SJCRH30 (cell line): ENCODE measurements at regions not wholly inside any gene's neighbourhood (a gene's known extent, or its start where the extent isn't known, plus 50 kb on each side); places are given as distances from the start of the nearest gene placed in this dataset.
"Not testable (repeated sequence)": the region's sequence is repeated elsewhere in the genome, so short reads cannot be mapped to it uniquely, and the experiment has no call there.

Source experiments
- DNase-seq, 2 experiments: peaks; one replicate each; pipeline ENCODE4 v3.0.0-alpha.2; 2015 to 2020
- H3K27ac ChIP-seq: fragments of 250-450 bp; sonication (Bioruptor Pico); 2 replicates; pipeline ENCODE4 v1.5.1; 2020; ENCODE audit warnings: mild to moderate bottlenecking, moderate library complexity
- H3K27me3 ChIP-seq: fragments of 250-450 bp; sonication (Bioruptor Pico); 2 replicates; pipeline ENCODE4 v1.5.1; 2020; ENCODE audit warnings: mild to moderate bottlenecking, moderate library complexity
- H3K36me3 ChIP-seq: fragments of 250-450 bp; sonication (Bioruptor Pico); 2 replicates; pipeline ENCODE4 v1.5.1; 2020; ENCODE audit warnings: mild to moderate bottlenecking, moderate library complexity
- H3K4me1 ChIP-seq: fragments of 250-450 bp; sonication (Bioruptor Pico); 2 replicates; pipeline ENCODE4 v1.5.1; 2020; ENCODE audit warnings: mild to moderate bottlenecking, moderate library complexity
- H3K4me3 ChIP-seq: fragments of 250-450 bp; sonication (Bioruptor Pico); 2 replicates; pipeline ENCODE4 v1.5.1; 2020; ENCODE audit warnings: mild to moderate bottlenecking, moderate library complexity
- H3K9me3 ChIP-seq: fragments of 250-450 bp; sonication (Bioruptor Pico); replicated peaks from 2 replicates; pipeline ENCODE4 v1.5.1; 2020; ENCODE audit warnings: mild to moderate bottlenecking, moderate library complexity

DNA sequence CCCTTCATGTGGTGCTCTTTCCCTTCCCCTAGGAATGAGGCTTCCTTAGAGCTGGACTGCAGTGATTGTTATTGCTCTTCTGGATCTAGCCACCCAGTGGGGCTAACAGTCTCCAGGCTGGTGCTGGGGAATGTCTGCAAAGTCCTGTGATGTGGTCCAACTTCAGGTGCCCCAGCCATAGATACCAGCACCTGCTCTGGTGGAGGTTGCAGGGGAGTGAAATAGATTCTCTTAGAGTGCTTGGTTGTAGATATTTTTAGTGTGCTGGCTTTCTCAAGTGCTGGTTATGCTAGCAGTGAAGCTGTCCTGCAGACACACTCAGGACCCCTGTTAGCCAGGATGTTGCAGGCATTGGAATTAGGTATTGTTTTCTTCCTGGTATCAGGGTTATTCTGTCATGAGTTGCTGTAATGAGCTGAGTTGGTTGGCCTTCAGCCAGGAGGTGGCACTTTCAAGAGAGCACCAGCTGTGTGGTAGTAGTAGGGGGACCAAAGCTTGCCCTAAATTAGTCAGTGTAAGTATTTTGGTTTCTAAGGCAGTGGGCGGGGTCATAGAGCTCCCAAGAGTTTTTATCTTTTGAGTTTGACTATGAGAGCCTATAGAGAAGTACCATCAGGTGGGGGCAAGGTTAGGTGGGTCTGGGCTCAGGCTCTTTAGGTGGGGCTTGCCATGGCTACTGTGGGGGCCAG is 317.5 kb upstream of the SGO1 start:
- no peaks in the 10 kb centered on the region for H3K4me1 ChIP-seq
- H3K4me3 ChIP-seq = no peak overlapping the region
- peak in 1 of 2 experiments; percentile 3 for DNase-seq

DNA sequence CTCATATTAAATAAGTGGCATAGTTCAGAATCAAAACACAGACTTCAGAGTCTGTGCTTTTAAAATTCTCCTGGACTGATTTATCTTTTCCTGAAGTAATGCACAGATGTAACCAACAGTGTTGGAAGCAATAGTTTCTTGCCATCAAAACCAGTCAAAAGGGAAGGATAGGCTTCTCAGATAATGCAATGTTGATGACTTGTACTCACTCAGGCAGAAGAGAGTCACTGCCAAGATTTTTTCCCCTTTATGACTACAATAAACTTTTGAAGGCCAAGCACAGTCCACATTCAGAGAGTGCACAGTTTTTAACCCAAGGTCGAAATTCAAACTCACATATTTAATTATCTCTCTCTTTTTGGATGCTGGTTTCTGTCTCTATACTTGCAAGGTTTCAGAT is 305.0 kb upstream of the SGO1 start:
- DNase-seq = no peak
- no peaks in the 10 kb centered on the region for H3K27me3 ChIP-seq
- H3K27ac ChIP-seq = no peak overlapping the region
- no peak overlapping the region for H3K4me3 ChIP-seq
- H3K9me3 ChIP-seq = no peaks in the 10 kb centered on the region
- H3K4me1 ChIP-seq = no peaks in the 10 kb centered on the region
- no peaks in the 10 kb centered on the region for H3K36me3 ChIP-seq

More for the DNA sequence above, 317.5 kb upstream of the SGO1 start:
- H3K9me3 ChIP-seq = no peaks in the 10 kb centered on the region
- H3K27me3 ChIP-seq = no peaks in the 10 kb centered on the region
- H3K27ac ChIP-seq = no peak overlapping the region
- H3K36me3 ChIP-seq = no peaks in the 10 kb centered on the region

DNA sequence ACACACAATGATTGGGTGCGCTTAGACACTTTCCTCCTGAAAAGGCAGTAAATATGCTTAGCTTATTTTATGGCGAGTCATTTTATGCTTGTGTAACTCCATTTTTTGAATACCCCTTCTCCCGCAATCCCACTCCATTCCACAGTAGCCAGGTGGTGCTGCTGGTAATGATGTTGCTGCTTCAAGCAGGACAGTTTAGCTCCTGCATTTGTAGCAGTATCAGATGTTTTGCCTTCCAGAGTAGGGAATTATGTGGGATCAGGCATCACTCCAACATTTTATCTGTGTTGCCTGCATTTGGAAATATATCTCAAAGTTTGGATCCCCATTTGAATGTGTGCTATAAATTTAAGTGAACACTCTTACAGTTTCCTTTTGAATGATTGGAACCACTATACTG is 302.1 kb upstream of the SGO1 start:
- no peak for DNase-seq
- H3K27me3 ChIP-seq = no peaks in the 10 kb centered on the region
- H3K27ac ChIP-seq = no peak overlapping the region
- no peaks in the 10 kb centered on the region for H3K9me3 ChIP-seq
- H3K4me1 ChIP-seq = no peaks in the 10 kb centered on the region
- H3K36me3 ChIP-seq = no peaks in the 10 kb centered on the region
- no peak overlapping the region for H3K4me3 ChIP-seq

DNA sequence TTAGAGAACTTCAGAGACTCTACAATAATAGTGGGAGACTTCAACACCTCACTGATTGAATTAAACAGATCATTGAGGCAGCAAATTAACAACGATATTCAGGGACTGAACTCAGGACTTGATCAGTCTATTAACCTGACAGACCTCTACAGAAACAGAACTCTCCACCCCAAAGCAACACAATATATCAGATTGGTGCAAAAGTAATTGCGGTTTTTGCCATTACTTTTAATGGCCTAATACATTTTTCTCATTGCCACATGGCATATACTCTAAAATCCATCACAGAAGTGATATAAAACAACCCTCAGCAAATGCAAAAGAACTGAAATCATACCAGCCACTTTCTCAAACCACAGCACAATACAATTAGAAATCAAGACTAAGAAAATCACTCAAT is 298.1 kb upstream of the SGO1 start:
- H3K27me3 ChIP-seq = no peaks in the 10 kb centered on the region

DNA sequence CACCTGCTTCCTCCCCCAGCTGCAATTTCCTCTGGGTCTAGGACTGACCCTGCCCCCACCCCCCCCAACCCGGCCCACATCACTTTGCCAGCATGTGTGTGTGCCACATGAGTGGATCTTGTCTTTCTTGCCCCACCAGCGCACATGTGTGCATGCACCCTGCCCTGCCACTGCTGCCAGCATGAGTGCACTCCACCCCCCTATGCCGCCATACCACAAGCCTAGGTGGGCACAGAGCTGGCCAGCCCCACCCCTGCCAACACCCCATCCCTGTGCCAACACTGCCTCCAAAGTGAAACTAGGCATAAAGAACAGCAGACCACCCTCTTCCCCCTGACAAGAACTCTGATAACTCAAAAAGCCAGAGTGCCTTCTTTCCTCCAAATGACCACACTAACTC is 296.3 kb upstream of the SGO1 start:
- Histone ChIP-seq H3K4me3 (no peak overlapping the region), H3K36me3 (no peaks in the 10 kb centered on the region), H3K4me1 (no peaks in the 10 kb centered on the region), H3K27ac (no peak overlapping the region), H3K27me3 (no peaks in the 10 kb centered on the region), H3K9me3 (no peaks in the 10 kb centered on the region)
- DNase-seq = no peak

More for the DNA sequence above, 298.1 kb upstream of the SGO1 start:
- no peak for DNase-seq
- H3K9me3 ChIP-seq = no peaks in the 10 kb centered on the region
- H3K4me3 ChIP-seq = no peak overlapping the region
- H3K36me3 ChIP-seq = no peaks in the 10 kb centered on the region
- H3K4me1 ChIP-seq = no peaks in the 10 kb centered on the region
- H3K27ac ChIP-seq = no peak overlapping the region

DNA sequence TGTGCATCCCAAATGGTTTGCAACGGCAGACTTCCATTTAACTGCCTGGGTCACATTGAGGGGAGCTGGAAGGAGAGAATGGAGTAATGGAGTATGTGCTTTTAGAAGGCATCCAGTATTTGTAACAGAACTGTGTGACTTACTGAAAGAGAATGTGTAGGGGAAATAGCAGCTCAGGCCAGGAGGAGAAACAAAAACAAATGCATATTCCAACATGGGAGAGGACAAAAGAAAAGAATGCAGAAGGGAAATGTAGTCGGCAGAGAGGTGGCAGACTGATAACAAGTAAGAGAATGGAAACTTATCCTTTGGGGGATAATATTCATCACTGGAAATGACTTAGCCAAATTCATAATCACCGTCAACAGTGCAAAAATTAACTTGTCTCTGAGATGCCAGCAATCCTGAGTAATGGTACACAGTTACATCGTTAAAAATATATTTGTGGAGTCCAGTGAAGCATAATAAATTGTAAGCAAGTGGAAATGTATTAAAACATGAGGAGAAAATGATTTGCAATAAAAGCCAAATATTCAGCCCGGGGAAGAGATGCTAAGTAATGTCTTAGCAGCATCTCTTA is 294.9 kb upstream of the SGO1 start:
- Histone ChIP-seq H3K4me3 (no peak overlapping the region), H3K36me3 (no peaks in the 10 kb centered on the region), H3K9me3 (no peaks in the 10 kb centered on the region), H3K4me1 (no peaks in the 10 kb centered on the region), H3K27ac (no peak overlapping the region), H3K27me3 (no peaks in the 10 kb centered on the region)
- no peak for DNase-seq

DNA sequence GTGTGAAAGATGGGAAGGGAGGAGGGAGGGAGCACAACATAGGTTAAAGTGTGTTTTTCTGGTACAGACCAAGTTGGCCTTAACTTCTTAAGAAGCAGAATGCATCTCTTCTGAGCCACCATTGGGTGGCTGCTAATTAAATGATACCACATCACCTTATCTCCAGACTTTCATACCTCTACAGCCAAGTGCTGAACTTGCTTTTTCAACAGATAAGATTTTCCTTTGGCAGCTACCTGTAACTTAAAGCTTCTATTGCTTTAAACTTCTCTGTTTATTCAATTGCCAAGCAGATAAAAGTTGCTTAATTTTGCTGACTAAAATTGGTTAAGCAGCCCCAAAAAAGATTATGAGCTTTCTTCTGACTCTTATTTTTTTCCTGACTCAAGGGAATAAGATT is 292.4 kb upstream of the SGO1 start:
- Histone ChIP-seq H3K4me1 (no peaks in the 10 kb centered on the region), H3K27ac (no peak overlapping the region), H3K27me3 (no peaks in the 10 kb centered on the region)

DNA sequence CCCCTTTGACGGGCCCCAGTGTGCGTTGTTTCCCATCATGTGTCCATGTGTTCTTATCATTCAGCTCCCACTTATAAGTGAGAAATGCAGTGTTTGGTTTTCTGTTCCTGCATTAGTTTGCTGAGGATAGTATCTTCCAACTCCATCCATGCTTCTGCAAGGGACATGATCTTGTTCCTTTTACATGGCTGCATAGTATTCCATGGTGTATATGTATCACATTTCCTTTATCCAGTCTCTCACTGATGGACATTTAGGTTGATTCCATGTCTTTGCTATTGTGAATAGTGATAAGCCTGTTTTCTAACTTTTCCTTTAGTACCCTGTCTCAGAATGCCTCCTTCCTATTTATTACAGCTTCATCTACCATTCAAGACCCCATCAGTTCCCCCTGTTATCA is 278.2 kb upstream of the SGO1 start:
- H3K9me3 ChIP-seq, H3K4me1 ChIP-seq, H3K27ac ChIP-seq, H3K27me3 ChIP-seq, DNase-seq, H3K36me3 ChIP-seq, H3K4me3 ChIP-seq: not testable (repeated sequence)

More for the DNA sequence above, 292.4 kb upstream of the SGO1 start:
- H3K4me3 ChIP-seq = no peak overlapping the region
- no peaks in the 10 kb centered on the region for H3K9me3 ChIP-seq
- no peak for DNase-seq
- H3K36me3 ChIP-seq = no peaks in the 10 kb centered on the region

DNA sequence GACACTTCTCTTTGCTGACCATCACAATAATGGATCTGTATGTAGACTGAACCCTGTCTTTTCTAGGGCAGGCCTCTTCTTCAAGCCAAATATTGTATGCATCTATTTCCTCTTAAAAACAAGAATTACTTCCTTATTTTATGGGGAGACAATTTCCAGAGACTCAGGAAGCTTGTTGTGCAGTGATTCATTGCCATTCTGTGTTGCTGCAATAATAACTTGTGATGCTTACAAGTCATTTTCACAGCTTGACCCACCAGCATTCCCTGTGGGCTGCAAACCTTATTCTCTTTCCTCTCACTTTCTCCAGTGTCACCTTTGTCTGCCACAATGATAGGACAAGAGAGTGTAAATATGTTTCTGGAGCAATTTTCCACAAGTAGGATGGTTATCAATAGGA is 276.7 kb upstream of the SGO1 start:
- no peaks in the 10 kb centered on the region for H3K4me1 ChIP-seq
- no peak overlapping the region for H3K4me3 ChIP-seq
- no peaks in the 10 kb centered on the region for H3K36me3 ChIP-seq
- no peak for DNase-seq
- no peaks in the 10 kb centered on the region for H3K27me3 ChIP-seq
- no peak overlapping the region for H3K27ac ChIP-seq
- H3K9me3 ChIP-seq = no peaks in the 10 kb centered on the region

DNA sequence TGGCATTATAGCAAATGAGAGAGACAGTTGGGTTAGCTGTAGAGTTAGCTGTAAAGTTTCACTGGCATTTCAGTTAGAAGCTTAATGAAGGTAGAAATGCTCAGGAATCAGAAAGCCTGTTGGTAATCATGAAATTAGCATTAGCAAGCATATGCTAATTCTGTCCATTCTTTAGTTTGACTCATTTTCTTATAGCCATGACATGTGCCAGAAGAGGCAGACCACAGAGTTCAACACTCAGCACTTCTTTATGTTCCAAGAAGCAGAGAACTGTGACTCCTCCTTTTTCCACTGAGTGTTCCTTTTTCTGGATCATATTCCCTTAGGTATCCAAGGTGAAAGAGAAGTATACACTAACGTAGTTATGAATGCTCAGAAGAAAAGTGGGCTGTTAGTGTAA is 276.2 kb upstream of the SGO1 start:
- Histone ChIP-seq H3K27me3 (no peaks in the 10 kb centered on the region), H3K27ac (no peak overlapping the region), H3K36me3 (no peaks in the 10 kb centered on the region), H3K4me3 (no peak overlapping the region), H3K4me1 (no peaks in the 10 kb centered on the region), H3K9me3 (no peaks in the 10 kb centered on the region)
- no peak for DNase-seq

DNA sequence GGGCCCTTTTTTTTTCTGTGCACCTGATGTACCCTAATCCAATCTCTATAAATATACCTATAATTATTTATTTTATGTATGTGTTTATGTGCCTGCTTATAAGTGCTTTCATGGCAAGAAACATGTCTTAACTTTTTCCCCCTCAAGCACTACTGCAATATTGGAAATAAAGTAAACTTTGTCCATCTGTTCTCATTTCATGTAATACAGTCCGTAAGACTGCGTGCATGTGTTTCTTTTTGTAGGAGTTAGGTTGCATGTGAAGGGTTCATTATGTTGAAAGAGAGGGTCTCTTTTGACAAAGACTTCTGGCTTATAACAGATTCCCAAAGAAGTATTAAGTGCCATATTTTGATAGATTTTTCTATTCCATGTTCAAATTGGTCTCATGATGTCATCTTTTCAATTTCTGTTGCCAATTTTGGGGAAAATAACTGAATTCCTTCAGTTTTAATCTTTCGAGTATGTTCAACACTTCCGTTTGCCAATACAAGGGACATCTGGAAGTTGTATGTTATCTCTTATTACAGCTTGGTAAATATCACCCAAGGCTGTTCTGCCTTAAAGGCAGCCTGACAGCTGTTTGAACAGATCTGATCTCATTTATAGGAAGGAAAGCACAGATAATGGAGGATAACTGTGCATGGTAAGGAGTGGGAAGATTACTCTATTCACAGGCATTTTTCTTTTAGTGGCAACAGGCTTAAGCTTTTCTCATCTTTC is 273.1 kb upstream of the SGO1 start:
- no peaks in the 10 kb centered on the region for H3K36me3 ChIP-seq
- DNase-seq = no peak
- H3K4me1 ChIP-seq = no peaks in the 10 kb centered on the region
- H3K27me3 ChIP-seq = no peaks in the 10 kb centered on the region
- H3K9me3 ChIP-seq = no peaks in the 10 kb centered on the region
- no peak overlapping the region for H3K27ac ChIP-seq
- H3K4me3 ChIP-seq = no peak overlapping the region

DNA sequence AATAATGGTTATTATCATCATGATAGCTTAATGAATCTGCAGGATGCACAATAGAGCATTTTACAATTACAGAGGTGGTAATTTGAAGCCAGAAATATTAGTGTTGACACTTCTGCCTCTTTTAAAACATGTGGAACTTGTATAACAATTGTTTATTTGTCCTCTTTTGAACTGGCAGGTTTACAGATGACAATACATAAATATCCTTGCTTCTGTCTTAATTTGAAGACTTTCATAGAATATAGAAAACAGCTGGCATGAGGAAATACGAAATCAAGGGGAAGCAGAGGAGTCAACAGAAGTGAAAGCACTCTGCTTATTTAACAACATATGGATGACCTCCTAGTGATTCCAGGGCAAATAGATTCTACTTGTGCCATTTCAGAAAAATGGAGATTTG is 270.5 kb upstream of the SGO1 start:
- no peak for DNase-seq
- no peak overlapping the region for H3K4me3 ChIP-seq
- H3K4me1 ChIP-seq = no peaks in the 10 kb centered on the region
- H3K27ac ChIP-seq = no peak overlapping the region
- no peaks in the 10 kb centered on the region for H3K9me3 ChIP-seq
- H3K27me3 ChIP-seq = no peaks in the 10 kb centered on the region
- H3K36me3 ChIP-seq = no peaks in the 10 kb centered on the region

DNA sequence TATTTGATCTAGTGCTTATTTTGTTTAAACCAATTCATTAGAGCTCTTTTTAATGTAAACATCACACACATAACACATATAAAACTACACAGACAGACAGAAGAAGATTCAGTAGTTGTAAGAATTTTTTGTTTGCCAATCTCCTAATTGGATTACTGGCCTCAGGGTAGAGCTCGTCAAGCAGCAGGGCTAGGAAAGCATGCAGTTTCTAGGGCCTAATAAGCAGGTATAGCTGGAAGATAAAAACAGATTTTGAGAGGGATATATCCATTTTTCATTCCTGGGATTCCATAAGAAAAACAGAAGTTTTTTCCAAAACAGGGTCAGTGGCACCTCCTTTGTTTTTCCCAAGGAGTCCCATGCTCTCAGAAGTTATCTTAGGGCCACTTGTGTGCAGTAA is 265.2 kb upstream of the SGO1 start:
- no peak overlapping the region for H3K27ac ChIP-seq

DNA sequence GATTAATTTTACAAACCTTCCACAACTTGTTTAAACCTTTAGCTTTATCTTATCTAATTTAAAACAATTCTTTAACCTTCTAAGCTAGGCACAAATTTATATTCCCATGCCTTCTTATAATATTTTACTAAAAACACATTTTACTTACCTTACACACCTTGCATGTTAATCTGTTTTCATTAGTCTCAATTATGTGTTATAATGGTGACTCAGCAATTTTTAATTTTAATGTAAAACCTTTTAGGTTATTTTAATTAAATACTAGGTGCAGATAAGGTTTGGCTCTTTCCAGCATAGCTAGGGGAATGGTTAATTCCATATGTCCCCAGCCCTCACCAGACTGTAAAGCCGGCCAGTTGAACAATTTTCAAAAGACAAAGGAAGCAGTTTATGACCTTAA is 264.6 kb upstream of the SGO1 start:
- Histone ChIP-seq H3K36me3 (no peaks in the 10 kb centered on the region), H3K4me3 (no peak overlapping the region), H3K27me3 (no peaks in the 10 kb centered on the region), H3K4me1 (no peaks in the 10 kb centered on the region), H3K27ac (no peak overlapping the region), H3K9me3 (no peaks in the 10 kb centered on the region)
- no peak for DNase-seq

More for the DNA sequence above, 265.2 kb upstream of the SGO1 start:
- Histone ChIP-seq H3K36me3 (no peaks in the 10 kb centered on the region), H3K27me3 (no peaks in the 10 kb centered on the region), H3K4me1 (no peaks in the 10 kb centered on the region), H3K4me3 (no peak overlapping the region), H3K9me3 (no peaks in the 10 kb centered on the region)
- no peak for DNase-seq

DNA sequence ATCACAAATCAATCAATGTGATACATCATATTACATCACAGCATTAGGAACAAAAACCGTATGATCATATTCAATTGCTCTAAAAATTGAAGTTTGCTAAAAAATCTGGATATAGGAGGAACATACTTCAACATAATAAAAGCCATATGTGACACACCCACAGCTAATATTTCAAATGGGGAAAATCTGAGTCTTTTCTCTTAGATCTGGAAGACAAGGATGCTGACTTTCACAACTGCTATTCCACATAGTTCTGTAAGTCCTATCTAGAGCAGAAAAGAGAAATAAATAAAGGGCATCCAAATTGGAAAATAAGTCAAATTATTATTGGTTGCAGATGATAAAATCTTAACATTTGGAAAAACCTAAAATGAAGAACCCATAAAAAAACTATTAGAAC is 256.8 kb upstream of the SGO1 start:
- Histone ChIP-seq H3K27me3 (no peaks in the 10 kb centered on the region), H3K9me3 (no peaks in the 10 kb centered on the region), H3K4me3 (no peak overlapping the region), H3K4me1 (no peaks in the 10 kb centered on the region), H3K27ac (no peak overlapping the region), H3K36me3 (no peaks in the 10 kb centered on the region)
- DNase-seq = no peak

DNA sequence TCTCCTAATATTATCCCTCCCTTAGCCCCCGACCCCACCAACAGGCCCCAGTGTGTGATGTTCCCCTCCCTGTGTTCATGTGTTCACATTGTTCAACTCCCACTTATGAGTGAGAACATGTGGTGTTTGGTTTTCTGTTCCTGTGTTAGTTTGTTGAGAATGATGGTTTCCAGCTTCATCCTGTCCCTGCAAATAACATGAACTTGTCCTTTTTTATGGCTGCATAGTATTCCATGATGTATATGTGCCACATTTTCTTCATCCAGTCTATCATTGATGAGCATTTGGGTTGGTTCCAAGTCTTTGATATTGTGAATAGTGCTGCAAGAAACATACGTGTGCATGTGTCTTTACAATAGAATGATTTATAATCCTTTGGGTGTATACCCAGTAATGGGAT is 241.3 kb upstream of the SGO1 start:
- not testable (repeated sequence) for H3K4me3 ChIP-seq, H3K27ac ChIP-seq, DNase-seq, H3K27me3 ChIP-seq, H3K4me1 ChIP-seq, H3K9me3 ChIP-seq, H3K36me3 ChIP-seq
